ENCODE measurements at regions not wholly inside any gene's neighbourhood (a gene's known extent, or its start where the extent isn't known, plus 50 kb on each side); places are given as distances from the start of the nearest gene placed in this dataset.

GRCh38 chr2:7417845-7418742, 500.9 kb downstream of the RNF144A start:
- TF ChIP-seq POLR2A (IDR thresholded peaks at IDR 0.05) (no peak), CTCF (IDR thresholded peaks at IDR 0.05) (no peak)
- 66 to 74% (median 71%) methylated on average over 2 of the region's 2 CpGs for WGBS, 4 donors
- Histone ChIP-seq H3K4me3 (no peak overlapping the region), H3K27me3 (peaks cover 0 to 7% (median 0%) of the 10 kb centered on the region in 9 donors), H3K4me1 (peaks cover 0 to 8% (median 0%) of the 10 kb centered on the region in 12 donors), H3K27ac (no peak overlapping the region), H3K36me3 (no peaks in the 10 kb centered on the region), H3K9me3 (peaks cover 0 to 10% (median 0%) of the 10 kb centered on the region in 12 donors)
- ATAC-seq: peak in 2 of 4 donors; percentile 59 to 61
- intact Hi-C loops (cut with DNase I): no loop called here
- no peak for DNase-seq

DNA sequence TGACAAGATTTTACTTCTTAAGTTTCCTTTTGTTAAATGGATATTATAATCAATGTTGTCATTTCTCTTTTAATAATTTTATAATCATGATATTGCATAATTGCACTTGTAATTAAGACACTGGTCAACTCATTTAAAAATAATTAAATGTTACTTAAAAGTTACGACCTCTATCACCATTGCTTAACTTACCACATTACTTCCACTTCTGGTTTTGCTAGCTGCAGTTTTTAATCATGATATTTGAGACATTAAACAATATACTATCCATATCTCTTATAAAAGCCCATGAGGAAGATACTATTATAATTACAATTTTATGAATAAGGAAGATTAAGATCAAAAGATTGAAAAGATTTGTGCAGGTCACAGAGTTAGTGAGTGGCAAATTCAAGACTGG, 502.0 kb downstream of the RNF144A start:
- ATAC-seq (no peak), DNase-seq (no peak)
- 87 to 92% (median 90%) methylated on average over 1 of the region's 1 CpG for WGBS, 4 donors
- H3K36me3 ChIP-seq: no peaks in the 10 kb centered on the region
- H3K4me1 ChIP-seq: peaks cover 0 to 8% (median 0%) of the 10 kb centered on the region in 12 donors
- peaks cover 0 to 4% (median 0%) of the 10 kb centered on the region in 12 donors for H3K9me3 ChIP-seq
- intact Hi-C loops (cut with DNase I): no loop called here
- no peak overlapping the region for H3K27ac ChIP-seq
- H3K4me3 ChIP-seq: no peak overlapping the region
- TF ChIP-seq POLR2A (IDR thresholded peaks at IDR 0.05) (no peak), CTCF (IDR thresholded peaks at IDR 0.05) (no peak)
- peaks cover 0 to 7% (median 0%) of the 10 kb centered on the region in 9 donors for H3K27me3 ChIP-seq

DNA sequence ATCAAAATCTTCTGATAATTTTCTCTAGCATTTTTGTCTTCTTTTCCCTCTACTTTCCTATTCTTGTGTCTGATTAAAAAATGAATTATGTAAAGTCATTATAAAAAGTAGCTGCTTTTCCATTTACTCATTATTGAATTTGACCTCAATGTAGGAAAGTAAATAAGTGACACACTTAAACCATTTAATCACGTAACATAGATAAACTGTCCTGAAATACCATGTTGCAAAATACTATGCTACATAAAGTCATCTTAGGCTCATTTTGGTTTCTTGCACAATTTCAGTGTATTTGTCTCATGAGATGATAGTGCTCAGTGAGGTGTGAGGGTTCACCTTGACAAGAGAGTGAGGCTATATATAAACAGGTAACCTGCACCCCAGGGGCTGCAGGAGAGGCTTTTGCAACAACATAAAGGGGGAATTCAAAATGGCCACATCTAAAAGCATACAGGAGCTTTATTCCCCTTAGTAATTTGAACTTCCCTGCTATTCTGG, 502.7 kb downstream of the RNF144A start:
- 74 to 79% (median 77%) methylated on average over 1 of the region's 1 CpG for WGBS, 4 donors
- Histone ChIP-seq H3K4me1 (peaks cover 0 to 8% (median 0%) of the 10 kb centered on the region in 12 donors), H3K36me3 (no peaks in the 10 kb centered on the region), H3K4me3 (no peak overlapping the region), H3K27me3 (peaks cover 0 to 7% (median 0%) of the 10 kb centered on the region in 9 donors), H3K9me3 (peaks cover 0 to 4% (median 0%) of the 10 kb centered on the region in 12 donors), H3K27ac (no peak overlapping the region)
- intact Hi-C loops (cut with DNase I): loop anchor here in 5 of 10 donors (10.0 kb wide), 3 partner anchors 325 to 1345 kb away; no protein-coding TSS in a partner anchor
- TF ChIP-seq POLR2A (IDR thresholded peaks at IDR 0.05): no peak
- TF ChIP-seq CTCF (IDR thresholded peaks at IDR 0.05): no peak
- DNase-seq (no peak), ATAC-seq (no peak)

DNA sequence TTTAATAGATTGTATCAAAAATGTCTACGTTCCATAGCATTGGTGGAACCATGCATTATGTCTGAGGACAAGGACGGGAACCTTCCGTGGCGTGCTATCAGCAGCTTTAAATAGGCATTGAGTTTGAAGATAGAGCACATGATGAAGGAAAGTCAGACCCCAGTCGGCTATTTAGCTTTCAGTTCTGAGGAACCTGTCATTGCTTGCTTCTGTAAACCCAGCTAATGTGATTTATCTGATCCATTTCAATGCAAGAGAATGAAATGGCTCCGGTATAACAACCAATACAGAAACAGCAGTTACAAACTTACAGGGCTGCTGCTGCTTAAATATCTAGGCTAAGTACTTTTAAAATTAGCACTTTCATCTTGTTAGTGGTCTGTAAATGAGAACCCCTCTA, 503.3 kb downstream of the RNF144A start:
- WGBS, 4 donors: 44 to 64% (median 51%) methylated on average over 6 of the region's 6 CpGs
- H3K36me3 ChIP-seq: no peaks in the 10 kb centered on the region
- intact Hi-C loops (cut with DNase I): loop anchor here in 5 of 10 donors (10.0 kb wide), 3 partner anchors 326 to 1344 kb away; no protein-coding TSS in a partner anchor
- peaks cover 0 to 8% (median 0%) of the 10 kb centered on the region in 9 donors for H3K27me3 ChIP-seq
- ATAC-seq (no peak), DNase-seq (no peak)
- H3K9me3 ChIP-seq: peaks cover 0 to 4% (median 0%) of the 10 kb centered on the region in 12 donors
- no peak overlapping the region for H3K4me3 ChIP-seq
- H3K4me1 ChIP-seq: peaks cover 0 to 8% (median 0%) of the 10 kb centered on the region in 12 donors
- TF ChIP-seq POLR2A (IDR thresholded peaks at IDR 0.05) (no peak), CTCF (IDR thresholded peaks at IDR 0.05) (no peak)
- no peak overlapping the region for H3K27ac ChIP-seq

Measured in heart left ventricle (tissue), 16 donors.